ENCODE measurements at regions not wholly inside any gene's neighbourhood (a gene's known extent, or its start where the extent isn't known, plus 50 kb on each side); places are given as distances from the start of the nearest gene placed in this dataset.
A peak's percentile ranks its signal among the peaks of the same experiment; 100 is the strongest.
"Not testable (repeated sequence)": the region's sequence is repeated elsewhere in the genome, so short reads cannot be mapped to it uniquely, and the experiment has no call there.

DNA sequence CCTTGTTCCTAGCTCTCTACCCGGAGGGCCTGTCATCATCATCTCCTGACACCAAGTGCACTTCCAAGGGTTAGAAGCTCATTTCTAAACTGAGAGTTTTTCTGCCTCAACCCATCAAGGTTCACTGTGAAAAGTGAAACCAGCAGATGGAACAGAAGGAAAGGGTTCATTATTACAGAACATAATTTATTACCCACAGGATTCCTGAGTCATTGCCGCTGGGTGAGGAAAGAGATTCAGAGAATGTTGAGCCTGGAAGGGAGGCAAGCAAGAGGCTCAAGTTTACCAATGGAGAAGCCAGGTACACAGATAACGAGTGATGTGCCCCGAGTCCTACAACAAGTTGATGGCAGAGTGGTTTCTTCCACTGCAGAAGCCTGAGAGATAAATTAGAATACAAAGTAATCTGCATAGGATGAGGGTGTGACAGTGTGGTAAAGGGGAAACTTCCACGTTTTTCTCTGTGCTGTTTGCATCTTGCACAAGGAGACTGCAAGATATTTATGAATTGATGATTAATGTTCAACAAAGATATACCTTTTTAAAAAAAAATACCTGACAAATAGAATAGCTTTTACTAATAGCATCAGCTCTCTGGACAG lies 80.5 kb upstream of the SETMAR start:
- DNase-seq (ENCODE audit: low spot score), result no peak

- no peak for DNase-seq (ENCODE audit: low spot score)
Measured at GRCh38 chr3:4223777-4224176, 79.4 kb upstream of the SETMAR start.

GRCh38 chr3:4224331-4224730 lies 78.8 kb upstream of the SETMAR start:
- no peak for DNase-seq (ENCODE audit: low spot score)

- no peak for DNase-seq (ENCODE audit: low spot score)
Measured at GRCh38 chr3:4225005-4225471, 78.1 kb upstream of the SETMAR start.

DNA sequence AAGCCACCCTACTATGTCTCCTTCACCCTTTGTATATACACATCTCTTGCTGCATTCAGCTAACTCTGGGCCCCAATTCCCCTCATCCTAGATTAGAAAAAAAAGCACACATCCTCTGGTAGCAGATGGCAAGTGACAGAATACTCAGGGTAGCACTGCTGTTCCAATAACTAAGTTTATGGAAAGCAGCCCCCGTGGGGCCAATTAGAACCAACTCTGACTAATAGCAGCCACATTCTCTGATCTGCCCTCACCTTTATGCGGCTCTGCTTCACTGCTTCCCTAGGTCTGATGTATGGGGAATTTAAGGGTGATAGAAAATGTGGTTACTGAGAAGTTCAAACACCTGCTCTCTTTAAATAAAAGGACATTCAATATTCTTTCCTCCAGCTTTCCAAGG lies 74.9 kb upstream of the SETMAR start:
- no peak for DNase-seq (ENCODE audit: low spot score)

DNA sequence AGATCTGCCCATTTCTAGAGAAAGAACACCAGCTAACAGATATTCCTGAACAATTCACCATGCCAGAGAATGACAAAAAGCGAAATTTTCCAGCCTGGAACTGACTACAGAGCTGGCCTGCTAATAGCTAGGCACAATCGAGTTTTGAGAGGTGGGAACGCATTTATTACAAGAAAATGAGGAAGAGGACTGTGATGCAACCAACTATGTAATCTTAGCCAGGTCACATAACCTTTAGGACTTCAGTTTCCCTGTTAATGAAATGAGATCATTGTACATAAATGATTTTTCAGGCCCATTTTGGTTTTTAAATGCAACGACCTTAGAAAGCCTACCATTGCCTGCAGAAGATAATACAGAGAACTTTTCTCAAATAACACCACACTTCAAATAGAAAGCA lies 72.1 kb upstream of the SETMAR start:
- DNase-seq (ENCODE audit: low spot score), result no peak

GRCh38 chr3:4232798-4233197 lies 70.4 kb upstream of the SETMAR start:
- DNase-seq (ENCODE audit: low spot score), result no peak

GRCh38 chr3:4233488-4233887 lies 69.7 kb upstream of the SETMAR start:
- DNase-seq (ENCODE audit: low spot score), result no peak

DNA sequence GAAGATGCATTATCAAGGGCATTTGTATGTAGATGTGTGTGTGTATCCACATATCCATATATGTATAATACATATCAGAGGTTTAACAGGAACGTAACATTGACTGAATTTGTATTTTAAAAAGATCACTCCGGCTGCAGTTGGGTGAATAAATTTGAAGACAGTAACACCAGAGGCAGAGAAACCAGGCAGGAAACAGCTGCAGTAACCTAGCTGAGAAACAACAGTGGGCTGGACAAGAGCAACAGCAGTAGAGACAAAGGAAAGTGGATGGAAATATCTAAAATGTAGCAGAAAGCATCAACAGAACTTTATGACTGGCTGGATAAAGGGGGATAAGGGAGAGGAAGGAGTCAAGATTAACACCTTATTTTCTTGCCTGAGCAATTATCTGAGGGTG lies 68.3 kb upstream of the SETMAR start:
- no peak for DNase-seq (ENCODE audit: low spot score)

- DNase-seq (ENCODE audit: low spot score), result no peak
Measured at GRCh38 chr3:4235690-4236089, 67.5 kb upstream of the SETMAR start.

GRCh38 chr3:4241595-4242170 lies 61.5 kb upstream of the SETMAR start:
- DNase-seq (ENCODE audit: low spot score), result no peak

DNA sequence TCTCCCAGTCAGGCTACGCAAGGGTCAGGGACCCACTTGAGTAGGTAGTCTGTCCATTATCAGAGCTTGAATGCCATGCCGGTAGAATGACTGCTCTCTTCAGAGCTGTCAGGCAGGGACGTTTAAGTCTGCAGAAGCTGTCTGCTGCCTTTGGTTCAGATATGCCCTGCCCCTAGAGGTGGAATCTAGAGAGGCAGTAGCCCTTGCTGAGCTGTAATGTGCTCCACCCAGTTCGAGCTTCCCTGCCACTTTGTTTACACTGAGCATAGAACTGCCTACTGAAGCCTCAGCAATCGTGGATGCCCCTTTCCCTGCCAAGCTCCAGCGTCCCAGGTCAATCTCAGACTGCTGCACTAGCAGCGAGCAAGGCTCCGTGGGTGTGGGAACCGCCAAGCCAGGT lies 57.5 kb upstream of the SETMAR start:
- DNase-seq (ENCODE audit: low spot score), result peak; percentile 26

GRCh38 chr3:4247391-4247790 lies 55.8 kb upstream of the SETMAR start:
- DNase-seq (ENCODE audit: low spot score), result no peak

DNA sequence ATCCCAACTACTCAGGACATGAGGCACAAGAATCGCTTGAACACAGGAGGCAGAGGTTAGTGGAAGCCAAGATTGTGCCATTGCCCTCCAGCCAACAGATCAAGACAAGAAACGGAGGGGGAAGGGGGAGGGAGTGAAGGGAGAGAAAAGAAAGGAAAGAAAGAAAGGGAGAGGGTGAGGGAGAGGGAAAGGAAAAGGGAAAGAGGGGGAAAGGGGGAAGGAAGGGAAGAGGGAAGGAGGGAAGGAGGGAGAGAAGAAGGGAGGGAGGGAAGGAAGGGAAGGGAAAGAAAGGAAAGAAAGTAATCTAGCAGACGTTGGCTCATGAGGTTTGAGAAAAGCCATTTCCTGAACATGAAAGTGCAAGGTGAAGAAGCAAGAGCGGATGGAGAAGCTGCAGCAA lies 53.1 kb upstream of the SETMAR start:
- no peak for DNase-seq (ENCODE audit: low spot score)

DNA sequence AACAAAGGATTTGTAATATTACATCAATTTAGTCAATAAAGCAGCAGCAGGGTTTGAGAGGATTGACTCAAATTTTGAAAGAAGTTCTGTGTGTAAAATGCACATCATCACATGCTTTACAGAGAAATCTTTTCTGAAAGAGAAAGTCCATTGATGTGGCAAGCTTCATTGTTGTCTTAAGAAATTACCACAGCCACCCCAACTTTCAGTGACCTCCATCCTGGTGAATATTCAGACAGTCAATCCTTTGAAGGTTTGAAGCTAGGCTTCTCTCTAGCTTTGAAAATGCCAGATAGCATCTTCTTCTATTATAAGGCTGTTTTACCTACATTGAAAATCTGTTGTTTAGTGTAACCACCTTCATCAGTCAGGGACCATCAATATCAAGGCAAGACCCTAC lies 51.8 kb upstream of the SETMAR start:
- no peak for DNase-seq (ENCODE audit: low spot score)

DNA sequence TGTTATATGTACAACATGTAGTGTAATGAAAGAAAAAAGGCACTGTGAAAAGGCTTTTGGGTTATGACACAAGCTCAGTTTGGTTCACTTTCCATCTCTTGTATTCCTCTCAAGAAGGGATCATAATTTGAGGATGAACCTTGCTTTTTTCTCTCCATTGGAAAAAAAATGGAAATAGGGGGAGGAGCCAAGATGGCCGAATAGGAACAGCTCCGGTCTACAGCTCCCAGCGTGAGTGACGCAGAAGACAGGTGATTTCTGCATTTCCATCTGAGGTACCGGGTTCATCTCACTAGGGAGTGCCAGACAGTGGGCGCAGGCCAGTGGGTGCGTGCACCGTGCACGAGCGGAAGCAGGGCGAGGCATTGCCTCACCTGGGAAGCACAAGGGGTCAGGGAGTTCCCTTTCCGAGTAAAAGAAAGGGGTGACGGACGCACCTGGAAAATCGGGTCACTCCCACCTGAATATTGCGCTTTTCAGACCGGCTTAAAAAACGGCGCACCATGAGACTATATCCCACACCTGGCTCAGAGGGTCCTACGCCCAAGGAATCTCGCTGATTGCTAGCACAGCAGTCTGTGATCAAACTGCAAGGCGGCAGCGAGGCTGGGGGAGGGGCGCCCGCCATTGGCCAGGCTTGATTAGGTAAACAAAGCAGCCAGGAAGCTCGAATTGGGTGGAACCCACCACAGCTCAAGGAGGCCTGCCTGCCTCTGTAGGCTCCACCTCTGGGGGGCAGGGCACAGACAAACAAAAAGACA lies 49.9 kb upstream of the SETMAR start:
- not testable (repeated sequence) for DNase-seq (ENCODE audit: low spot score)
